ENCODE measurements at regions not wholly inside any gene's neighbourhood (a gene's known extent, or its start where the extent isn't known, plus 50 kb on each side); places are given as distances from the start of the nearest gene placed in this dataset.

DNA sequence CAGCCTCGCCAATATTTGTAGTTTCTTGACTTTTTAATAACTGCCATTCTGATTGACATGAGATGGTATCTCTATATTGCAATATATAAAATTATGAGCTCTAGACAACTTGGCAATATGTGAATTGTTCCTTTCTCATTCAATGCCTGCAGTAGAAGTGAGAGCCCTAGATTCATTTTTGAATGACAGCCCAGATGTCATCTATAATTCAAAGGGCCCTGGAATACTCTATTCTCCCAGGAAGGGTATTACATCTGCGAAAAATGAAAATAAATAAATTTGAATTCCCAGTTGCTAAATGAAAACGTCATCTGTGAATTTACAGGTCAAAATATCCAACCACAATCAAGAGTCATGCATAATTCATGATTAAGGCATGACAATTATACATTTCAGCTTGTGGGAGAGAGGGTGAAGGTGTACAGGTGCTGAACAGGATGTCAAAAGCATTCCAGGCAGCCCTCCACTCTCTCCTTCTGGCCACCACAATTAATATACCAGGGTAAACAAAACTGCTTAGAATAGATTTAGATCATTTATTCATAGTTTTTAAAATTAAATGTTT lies 1147.3 kb downstream of the XPNPEP1 start:
- no peaks in the 10 kb centered on the region for H3K36me3 Mint-ChIP-seq (ENCODE audit: insufficient read depth)
- H3K4me3 Mint-ChIP-seq, result no peak overlapping the region
- ATAC-seq (replicated peaks; ENCODE audit: extremely low read depth, poor library complexity, severe bottlenecking) (no peak), DNase-seq (ENCODE audit: low spot score in 2 of 2) (no peak)
- H3K27ac Mint-ChIP-seq (ENCODE audit: low read depth), result no peak overlapping the region
- no peaks in the 10 kb centered on the region for H3K4me1 Mint-ChIP-seq
- peaks cover 13% of the 10 kb centered on the region for H3K9me3 Mint-ChIP-seq
- H3K27me3 Mint-ChIP-seq, result no peaks in the 10 kb centered on the region

DNA sequence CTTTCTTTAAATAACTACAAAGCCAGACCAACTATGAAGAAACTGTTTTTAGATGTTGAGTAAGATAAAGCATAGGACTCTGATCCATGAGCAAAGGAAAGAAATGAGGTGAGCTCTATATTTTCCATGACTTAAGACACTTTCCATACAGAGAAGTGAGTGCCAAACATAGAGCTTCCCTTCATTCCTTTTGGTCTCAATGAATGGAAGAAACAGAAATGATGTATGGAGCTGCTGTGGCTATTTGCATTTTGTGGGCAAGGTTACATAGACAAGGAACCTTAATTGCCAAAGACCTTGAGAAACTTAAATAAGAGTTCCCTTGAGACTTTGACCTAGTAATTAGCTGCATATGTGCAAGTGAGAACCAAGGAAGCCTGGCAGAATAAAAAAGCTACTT lies 1152.2 kb downstream of the XPNPEP1 start:
- ATAC-seq (replicated peaks; ENCODE audit: extremely low read depth, poor library complexity, severe bottlenecking), result no peak
- Mint-ChIP-seq H3K27me3 (no peaks in the 10 kb centered on the region), H3K4me3 (no peak overlapping the region), H3K9me3 (no peaks in the 10 kb centered on the region), H3K36me3 (ENCODE audit: insufficient read depth) (no peaks in the 10 kb centered on the region), H3K27ac (ENCODE audit: low read depth) (no peak overlapping the region), H3K4me1 (no peaks in the 10 kb centered on the region)
- DNase-seq (ENCODE audit: low spot score in 2 of 2), result no peak

DNA sequence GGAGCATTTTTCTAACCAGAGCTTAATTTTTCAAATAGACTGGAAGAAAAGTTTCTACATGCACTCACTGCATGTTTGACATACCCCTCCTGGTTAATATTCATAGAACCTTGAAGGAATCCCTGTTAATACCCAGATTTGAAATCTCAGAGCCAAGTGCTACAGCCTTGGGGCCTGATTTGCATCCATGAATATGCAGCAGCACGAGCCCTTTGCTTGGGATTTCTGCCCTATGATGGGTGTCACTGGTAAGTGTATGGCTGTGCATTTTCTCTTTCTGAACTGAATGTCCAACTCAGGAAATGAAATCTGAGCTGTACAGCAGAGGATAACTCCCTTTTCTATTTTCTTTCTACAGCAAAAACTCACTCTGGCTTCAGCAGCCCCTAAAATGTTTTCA lies 1157.5 kb downstream of the XPNPEP1 start:
- Mint-ChIP-seq H3K27ac (ENCODE audit: low read depth) (no peak overlapping the region), H3K27me3 (no peaks in the 10 kb centered on the region), H3K36me3 (ENCODE audit: insufficient read depth) (no peaks in the 10 kb centered on the region), H3K4me3 (no peak overlapping the region), H3K4me1 (no peaks in the 10 kb centered on the region), H3K9me3 (no peaks in the 10 kb centered on the region)
- no peak for DNase-seq (ENCODE audit: low spot score in 2 of 2)
- ATAC-seq (replicated peaks; ENCODE audit: extremely low read depth, poor library complexity, severe bottlenecking), result no peak

DNA sequence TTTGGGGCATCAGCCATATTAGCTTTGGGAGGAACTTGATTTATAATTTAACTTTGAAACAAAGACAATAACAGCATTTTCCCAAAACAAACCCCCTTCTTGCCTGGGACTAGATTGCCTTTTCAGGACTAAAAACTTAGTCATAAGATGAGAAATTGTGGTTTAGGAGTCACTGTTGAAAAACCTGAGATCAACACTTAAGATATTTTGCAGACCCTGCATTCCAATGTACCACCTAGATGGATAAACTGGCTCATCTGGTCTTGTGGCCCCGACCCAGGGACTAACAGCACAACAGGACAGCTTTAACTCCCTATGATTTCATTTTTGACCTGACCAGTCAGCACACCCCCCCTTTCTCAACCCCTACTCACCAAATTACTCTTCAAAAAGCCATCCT lies 1165.4 kb downstream of the XPNPEP1 start:
- Mint-ChIP-seq H3K27me3 (no peaks in the 10 kb centered on the region), H3K9me3 (peaks cover 16% of the 10 kb centered on the region), H3K4me3 (no peak overlapping the region), H3K27ac (ENCODE audit: low read depth) (no peak overlapping the region), H3K4me1 (no peaks in the 10 kb centered on the region), H3K36me3 (ENCODE audit: insufficient read depth) (no peaks in the 10 kb centered on the region)
- no peak for ATAC-seq (replicated peaks; ENCODE audit: extremely low read depth, poor library complexity, severe bottlenecking)
- DNase-seq (ENCODE audit: low spot score in 2 of 2), result no peak

DNA sequence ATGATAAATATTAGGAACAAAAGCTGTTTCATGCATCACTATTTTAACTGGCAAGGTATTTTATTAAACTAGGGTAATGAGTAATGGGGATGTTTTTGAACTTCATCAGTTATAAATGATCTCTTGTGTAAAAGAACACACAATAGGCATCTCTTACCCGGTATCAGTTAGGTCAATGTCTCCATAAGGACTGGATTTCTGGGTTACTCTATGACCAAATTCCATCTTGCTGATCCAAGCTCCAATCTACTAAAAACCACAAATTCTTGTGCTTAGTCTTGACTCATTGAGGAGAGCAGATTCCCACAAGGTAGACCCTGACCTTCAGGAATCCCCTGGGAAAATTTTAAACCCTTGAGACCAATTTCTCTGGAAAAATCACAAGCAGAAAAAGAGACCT lies 1167.7 kb downstream of the XPNPEP1 start:
- Mint-ChIP-seq H3K4me3 (no peak overlapping the region), H3K9me3 (peaks cover 15% of the 10 kb centered on the region), H3K27me3 (no peaks in the 10 kb centered on the region), H3K27ac (ENCODE audit: low read depth) (no peak overlapping the region), H3K36me3 (ENCODE audit: insufficient read depth) (no peaks in the 10 kb centered on the region), H3K4me1 (no peaks in the 10 kb centered on the region)
- ATAC-seq (replicated peaks; ENCODE audit: extremely low read depth, poor library complexity, severe bottlenecking) (no peak), DNase-seq (ENCODE audit: low spot score in 2 of 2) (no peak)

DNA sequence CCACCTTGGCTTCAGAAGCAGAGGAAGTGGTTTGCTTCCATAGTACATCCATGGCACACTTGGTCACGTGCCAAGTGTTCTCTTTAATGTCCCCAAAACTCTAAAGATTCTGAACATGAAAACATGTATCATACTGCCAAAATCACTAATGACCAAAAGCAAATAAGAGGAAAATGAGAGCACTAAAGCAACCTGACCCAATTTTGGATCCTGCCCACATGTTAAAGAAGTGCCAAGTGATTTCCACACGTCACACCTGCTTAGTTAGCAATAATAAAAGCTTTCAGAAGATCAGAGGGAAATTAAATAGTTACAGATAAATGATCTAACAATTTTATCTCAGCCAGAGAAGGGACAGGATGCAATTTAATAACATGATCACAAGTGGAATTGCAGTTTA lies 1170.0 kb downstream of the XPNPEP1 start:
- H3K4me3 Mint-ChIP-seq, result no peak overlapping the region
- H3K27ac Mint-ChIP-seq (ENCODE audit: low read depth), result no peak overlapping the region

DNA sequence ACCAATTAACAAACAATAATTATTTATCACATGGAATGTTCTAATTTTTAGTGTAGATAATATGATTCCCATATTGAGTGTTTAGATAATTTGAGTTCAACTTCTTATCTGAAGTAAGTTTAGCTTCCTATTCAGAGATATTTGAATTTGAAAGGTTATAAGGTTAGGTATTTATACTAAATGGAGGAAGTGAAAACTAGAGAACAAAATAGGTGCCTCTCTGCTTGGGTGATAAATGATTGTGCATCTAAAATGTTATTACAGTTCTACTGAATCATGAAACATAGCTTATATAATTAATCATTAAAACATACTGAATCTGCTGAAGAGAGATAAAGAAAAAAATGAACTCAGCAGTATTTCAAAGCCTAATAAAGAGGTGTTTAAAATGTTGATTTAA lies 1174.3 kb downstream of the XPNPEP1 start:
- Mint-ChIP-seq H3K27ac (ENCODE audit: low read depth) (no peak overlapping the region), H3K4me3 (no peak overlapping the region), H3K27me3 (no peaks in the 10 kb centered on the region), H3K36me3 (ENCODE audit: insufficient read depth) (no peaks in the 10 kb centered on the region), H3K4me1 (no peaks in the 10 kb centered on the region), H3K9me3 (peaks cover 9% of the 10 kb centered on the region)
- no peak for ATAC-seq (replicated peaks; ENCODE audit: extremely low read depth, poor library complexity, severe bottlenecking)
- DNase-seq (ENCODE audit: low spot score in 2 of 2), result no peak

More for the DNA sequence above, 1170.0 kb downstream of the XPNPEP1 start:
- H3K36me3 Mint-ChIP-seq (ENCODE audit: insufficient read depth), result no peaks in the 10 kb centered on the region
- no peaks in the 10 kb centered on the region for H3K4me1 Mint-ChIP-seq
- H3K9me3 Mint-ChIP-seq, result peaks cover 11% of the 10 kb centered on the region
- DNase-seq (ENCODE audit: low spot score in 2 of 2) (no peak), ATAC-seq (replicated peaks; ENCODE audit: extremely low read depth, poor library complexity, severe bottlenecking) (no peak)
- H3K27me3 Mint-ChIP-seq, result no peaks in the 10 kb centered on the region

DNA sequence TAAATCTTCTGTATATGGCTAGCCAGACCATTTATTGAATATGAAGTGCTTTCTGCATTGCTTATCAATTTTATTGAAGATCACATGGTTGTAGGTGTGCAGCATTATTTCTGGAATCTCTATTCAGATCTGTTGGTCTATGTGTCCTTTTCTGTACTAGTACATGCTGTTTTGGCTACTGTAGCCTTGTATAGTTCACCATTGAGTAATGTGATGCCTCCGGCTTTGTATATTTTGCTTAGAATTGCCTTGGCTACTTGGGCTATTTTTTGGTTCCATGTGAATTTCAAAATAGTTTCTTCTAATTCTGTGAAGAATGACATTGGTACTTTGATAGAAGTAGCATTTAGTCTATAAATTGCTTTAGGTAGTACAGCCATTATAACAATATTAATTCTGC lies 1187.2 kb downstream of the XPNPEP1 start:
- ATAC-seq (replicated peaks; ENCODE audit: extremely low read depth, poor library complexity, severe bottlenecking), result no peak
- no peak for DNase-seq (ENCODE audit: low spot score in 2 of 2)
- Mint-ChIP-seq H3K4me1 (no peaks in the 10 kb centered on the region), H3K27ac (ENCODE audit: low read depth) (no peak overlapping the region), H3K9me3 (peaks cover 20% of the 10 kb centered on the region), H3K36me3 (ENCODE audit: insufficient read depth) (no peaks in the 10 kb centered on the region), H3K4me3 (no peak overlapping the region), H3K27me3 (no peaks in the 10 kb centered on the region)

DNA sequence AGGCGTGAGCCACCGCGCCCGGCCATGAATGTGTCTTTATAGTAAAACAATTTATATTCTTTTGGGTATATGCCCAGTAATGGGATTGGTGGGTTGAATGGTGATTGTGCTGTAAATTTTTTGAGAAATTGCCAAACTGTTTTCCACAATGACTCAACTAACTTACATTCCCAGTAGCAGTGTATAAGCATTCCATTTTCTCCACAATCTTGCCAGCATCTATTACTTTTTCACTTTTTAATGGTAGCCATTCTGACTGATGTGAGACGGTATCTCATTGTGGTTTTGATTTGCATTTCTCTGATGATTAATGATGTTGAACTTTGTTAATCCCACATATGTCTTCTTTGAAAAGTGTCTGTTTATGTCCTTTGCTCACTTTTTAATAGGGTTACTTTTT lies 1187.9 kb downstream of the XPNPEP1 start:
- no peaks in the 10 kb centered on the region for H3K4me1 Mint-ChIP-seq
- no peaks in the 10 kb centered on the region for H3K27me3 Mint-ChIP-seq
- DNase-seq (ENCODE audit: low spot score in 2 of 2) (no peak), ATAC-seq (replicated peaks; ENCODE audit: extremely low read depth, poor library complexity, severe bottlenecking) (no peak)
- no peak overlapping the region for H3K4me3 Mint-ChIP-seq
- H3K36me3 Mint-ChIP-seq (ENCODE audit: insufficient read depth), result no peaks in the 10 kb centered on the region
- H3K9me3 Mint-ChIP-seq, result peaks cover 20% of the 10 kb centered on the region
- H3K27ac Mint-ChIP-seq (ENCODE audit: low read depth), result no peak overlapping the region

DNA sequence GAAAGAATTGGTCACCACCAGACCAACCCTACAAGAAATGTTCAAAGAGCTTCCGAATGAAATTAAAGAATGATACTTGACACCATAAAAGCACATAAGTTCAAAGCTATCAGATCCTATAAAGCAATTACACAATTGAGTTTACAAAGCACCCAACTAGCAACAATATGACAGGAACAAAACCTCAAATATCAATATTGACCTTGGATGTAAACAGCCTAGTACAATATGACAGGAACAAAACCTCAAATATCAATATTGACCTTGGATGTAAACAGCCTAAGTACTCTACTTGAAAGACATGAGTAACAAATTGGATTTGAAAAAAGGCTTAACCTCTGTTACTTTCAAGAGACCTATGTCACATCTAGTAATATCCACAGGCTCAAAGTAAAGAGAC lies 1201.4 kb downstream of the XPNPEP1 start:
- Mint-ChIP-seq H3K36me3 (ENCODE audit: insufficient read depth) (peaks cover 2% of the 10 kb centered on the region), H3K4me3 (no peak overlapping the region), H3K27me3 (no peaks in the 10 kb centered on the region), H3K9me3 (peaks cover 5% of the 10 kb centered on the region), H3K4me1 (no peaks in the 10 kb centered on the region), H3K27ac (ENCODE audit: low read depth) (no peak overlapping the region)
- ATAC-seq (replicated peaks; ENCODE audit: extremely low read depth, poor library complexity, severe bottlenecking) (no peak), DNase-seq (ENCODE audit: low spot score in 2 of 2) (no peak)

DNA sequence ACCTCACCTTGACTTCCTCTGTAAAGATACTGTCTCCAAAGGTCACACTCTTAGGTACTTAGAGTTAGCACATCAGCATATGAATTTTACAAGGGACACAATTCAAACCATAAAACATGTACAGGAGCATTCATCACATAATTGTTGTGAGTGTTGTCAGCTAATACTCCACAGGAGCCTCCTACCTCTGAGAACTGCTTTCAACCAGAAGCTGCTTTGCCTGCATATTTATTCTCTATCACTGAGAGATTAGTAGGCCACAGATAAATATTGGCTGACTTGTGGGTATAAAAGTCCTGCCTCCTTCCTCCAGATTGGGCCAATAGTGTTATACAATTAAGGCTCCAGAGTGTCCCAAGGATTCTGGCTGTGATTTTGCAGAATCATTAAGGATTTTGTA lies 1207.0 kb downstream of the XPNPEP1 start:
- DNase-seq (ENCODE audit: low spot score in 2 of 2) (no peak), ATAC-seq (replicated peaks; ENCODE audit: extremely low read depth, poor library complexity, severe bottlenecking) (no peak)
- H3K27ac Mint-ChIP-seq (ENCODE audit: low read depth), result no peak overlapping the region
- H3K27me3 Mint-ChIP-seq, result no peaks in the 10 kb centered on the region
- no peaks in the 10 kb centered on the region for H3K4me1 Mint-ChIP-seq
- H3K4me3 Mint-ChIP-seq, result no peak overlapping the region
- H3K36me3 Mint-ChIP-seq (ENCODE audit: insufficient read depth), result no peaks in the 10 kb centered on the region
- peaks cover 30% of the 10 kb centered on the region for H3K9me3 Mint-ChIP-seq

DNA sequence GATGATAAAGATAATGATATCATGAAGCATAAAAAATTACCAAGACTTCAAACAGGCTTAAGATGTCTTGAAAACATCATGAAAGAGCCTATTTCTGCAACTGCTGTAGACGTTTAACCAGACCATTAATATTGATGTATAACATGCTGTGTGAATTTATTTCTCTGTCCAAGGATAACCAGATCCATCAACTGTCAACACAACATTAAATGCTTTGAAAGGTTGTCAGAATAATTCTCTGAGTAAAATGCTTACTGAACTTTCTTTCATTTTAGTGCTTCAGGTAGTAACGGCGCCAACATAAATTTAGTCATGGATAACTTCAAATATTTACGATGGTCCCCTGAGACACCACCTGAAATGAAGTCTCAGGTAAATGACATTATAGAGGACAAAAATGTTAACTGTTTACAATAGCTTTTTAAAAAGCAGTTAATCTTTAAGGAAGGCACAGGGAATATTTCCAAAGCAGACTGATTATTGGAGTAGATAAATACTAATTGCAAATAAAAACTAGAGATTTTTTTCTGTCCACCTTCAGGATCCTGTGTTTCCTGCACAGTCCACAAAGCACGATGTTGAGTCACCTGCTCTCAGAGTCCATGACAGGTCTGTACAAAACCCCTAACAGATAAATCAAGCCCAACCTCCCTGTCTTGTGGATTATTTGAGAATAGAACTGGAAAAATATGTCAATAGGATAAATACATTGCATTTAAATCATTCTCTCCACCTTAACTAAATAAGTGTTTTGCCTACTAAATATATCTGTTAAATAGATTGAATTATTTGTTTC lies 1213.2 kb downstream of the XPNPEP1 start:
- H3K9me3 Mint-ChIP-seq, result peaks cover 29% of the 10 kb centered on the region
- no peaks in the 10 kb centered on the region for H3K36me3 Mint-ChIP-seq (ENCODE audit: insufficient read depth)
- no peak overlapping the region for H3K4me3 Mint-ChIP-seq
- ATAC-seq (replicated peaks; ENCODE audit: extremely low read depth, poor library complexity, severe bottlenecking), result no peak
- H3K27me3 Mint-ChIP-seq, result no peaks in the 10 kb centered on the region
- H3K27ac Mint-ChIP-seq (ENCODE audit: low read depth), result no peak overlapping the region
- H3K4me1 Mint-ChIP-seq, result no peaks in the 10 kb centered on the region
- no peak for DNase-seq (ENCODE audit: low spot score in 2 of 2)

DNA sequence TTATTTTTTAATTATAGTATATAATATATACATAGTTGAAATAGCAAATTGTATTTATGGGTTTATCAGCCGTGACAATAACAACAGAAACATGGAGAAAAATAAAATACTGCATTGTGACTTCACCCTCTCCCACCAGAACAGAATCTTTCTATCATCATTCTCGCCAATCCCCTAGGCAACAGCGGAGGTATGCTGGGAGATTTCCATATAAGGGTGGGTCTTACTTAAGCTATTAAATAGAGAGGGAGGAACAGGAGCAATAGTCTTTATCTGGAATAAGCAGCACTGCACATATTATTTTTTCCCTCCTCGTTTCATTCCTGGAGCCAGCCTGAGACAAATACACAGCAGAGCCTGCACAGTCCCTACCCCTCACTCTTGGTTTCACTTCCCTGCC lies 1214.9 kb downstream of the XPNPEP1 start:
- Mint-ChIP-seq H3K9me3 (peaks cover 21% of the 10 kb centered on the region), H3K36me3 (ENCODE audit: insufficient read depth) (no peaks in the 10 kb centered on the region), H3K4me1 (no peaks in the 10 kb centered on the region), H3K27me3 (no peaks in the 10 kb centered on the region), H3K27ac (ENCODE audit: low read depth) (no peak overlapping the region), H3K4me3 (no peak overlapping the region)
- no peak for DNase-seq (ENCODE audit: low spot score in 2 of 2)
- no peak for ATAC-seq (replicated peaks; ENCODE audit: extremely low read depth, poor library complexity, severe bottlenecking)

Data from central memory CD8-positive, alpha-beta T cell (primary cell).